AG08396 (cell line): ENCODE measurements at regions not wholly inside any gene's neighbourhood (a gene's known extent, or its start where the extent isn't known, plus 50 kb on each side); places are given as distances from the start of the nearest gene placed in this dataset.
A peak's percentile ranks its signal among the peaks of the same experiment; 100 is the strongest.
"Not testable (repeated sequence)": the region's sequence is repeated elsewhere in the genome, so short reads cannot be mapped to it uniquely, and the experiment has no call there.

Source experiments
- DNase-seq: peaks from one replicate; pipeline ENCODE4 v3.0.0; 2012; ENCODE audit warnings: low spot score, mixed read lengths

DNA sequence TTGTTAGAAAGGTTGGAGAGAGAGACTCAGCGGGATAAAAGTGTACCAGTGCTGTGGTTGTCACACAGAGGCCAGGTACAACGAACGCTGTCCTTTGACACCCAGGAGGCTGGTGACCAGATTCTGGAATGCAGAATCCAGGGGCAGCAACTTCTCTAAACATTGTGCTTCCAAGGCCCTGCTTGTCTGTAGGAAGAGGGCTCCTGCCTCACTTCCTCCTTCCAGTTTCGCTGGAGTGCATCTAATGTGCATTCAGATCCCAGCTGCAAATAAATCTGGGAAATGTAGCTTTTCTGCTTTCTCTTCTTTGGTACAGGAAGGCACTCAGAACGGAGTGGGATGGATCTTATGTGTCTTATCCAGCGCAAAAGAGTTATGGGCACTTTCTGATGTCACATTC is 171.8 kb upstream of the ATP5MC3 start:
- DNase-seq, result no peak

DNA sequence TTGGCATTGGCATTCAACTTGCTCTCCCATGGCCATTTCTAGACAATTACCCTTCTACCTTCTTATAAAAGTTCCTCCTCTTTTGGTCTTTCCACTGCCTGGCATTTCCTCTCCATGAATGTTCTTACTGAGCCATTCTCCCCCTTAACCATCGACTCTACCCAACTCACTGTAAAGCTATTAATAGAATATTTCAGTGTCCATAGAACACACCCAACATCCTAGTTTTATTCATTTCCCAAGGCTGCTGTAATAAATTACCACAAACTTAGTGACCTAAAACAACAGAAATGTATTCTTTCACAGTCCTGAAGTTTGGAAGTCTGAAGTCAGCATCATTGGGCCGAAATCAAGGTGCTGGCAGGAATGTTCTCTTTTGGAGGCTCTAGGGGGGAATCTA is 170.0 kb upstream of the ATP5MC3 start:
- DNase-seq, result no peak

DNA sequence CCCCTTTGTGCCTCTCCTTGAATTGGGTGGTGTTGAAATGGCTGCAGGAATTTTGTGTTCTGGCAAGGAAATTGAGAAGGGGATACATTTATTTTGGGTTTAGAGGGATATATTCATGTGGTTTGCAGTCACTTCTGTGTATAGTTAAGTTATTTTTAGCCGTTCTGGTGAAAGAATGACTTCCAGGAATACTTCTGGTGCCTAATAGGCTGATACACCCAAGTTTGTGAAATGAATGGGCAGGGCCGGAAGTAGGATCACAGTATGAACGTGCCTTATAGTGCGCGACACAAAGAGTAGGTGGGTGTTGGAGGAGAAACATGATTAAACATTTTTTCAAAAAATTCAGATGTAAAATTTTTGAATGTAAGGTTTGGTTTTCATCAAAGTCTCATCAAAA is 168.6 kb upstream of the ATP5MC3 start:
- DNase-seq, result no peak

DNA sequence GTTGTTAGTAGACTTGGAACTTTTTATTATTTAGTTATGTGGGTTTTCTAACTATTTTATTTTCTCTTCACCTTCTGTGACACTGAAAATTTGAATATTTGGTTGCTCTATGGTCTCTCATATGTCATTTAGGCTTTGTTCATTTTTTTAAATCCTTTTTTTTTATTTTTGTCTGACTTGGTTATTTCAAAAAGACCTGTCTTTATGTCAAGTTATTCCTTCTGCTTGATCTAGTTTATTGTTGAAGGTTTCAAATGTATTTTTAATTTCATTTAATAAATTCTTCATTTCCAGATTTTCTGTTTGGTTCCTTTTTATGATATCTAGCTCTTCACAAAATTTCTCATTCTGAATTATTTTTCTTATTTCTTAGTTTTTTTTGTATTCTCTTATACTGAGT is 160.6 kb upstream of the ATP5MC3 start:
- no peak for DNase-seq

DNA sequence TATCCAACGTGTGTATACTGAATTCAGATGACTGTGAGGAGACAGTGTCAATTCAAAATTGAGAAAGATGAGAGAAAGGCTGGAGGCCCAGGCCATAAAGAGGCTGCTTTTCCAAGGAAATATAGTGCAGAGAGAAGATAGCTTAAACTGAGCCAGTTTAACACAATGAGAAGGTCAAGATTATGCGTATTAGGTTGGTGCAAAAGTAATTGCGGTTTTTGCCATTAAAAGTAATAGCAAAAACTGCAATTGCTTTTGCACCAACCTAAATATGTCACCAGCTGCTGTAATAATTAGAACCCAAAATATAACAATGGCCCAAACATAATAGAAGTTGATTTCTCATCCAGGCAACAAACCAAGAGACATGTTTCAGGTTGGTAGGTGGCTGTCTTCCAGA is 148.7 kb upstream of the ATP5MC3 start:
- DNase-seq, result no peak

DNA sequence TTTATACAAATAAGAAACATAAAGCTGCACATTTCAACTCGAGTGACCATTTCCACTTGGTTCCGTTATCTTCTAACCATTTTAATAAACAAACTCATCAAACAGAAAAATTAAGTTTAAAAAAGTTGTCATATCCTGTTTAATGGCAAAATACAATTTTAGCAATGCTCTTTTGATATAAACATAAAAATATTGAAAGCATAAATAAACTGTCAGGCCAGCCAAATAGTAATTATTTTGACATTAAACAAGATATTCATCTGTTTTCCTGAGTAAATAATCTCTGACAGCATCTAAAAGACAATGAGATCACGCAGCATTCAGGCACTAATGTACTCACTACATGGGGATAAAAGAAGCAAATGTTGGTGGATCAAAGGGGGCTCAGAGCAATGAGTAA is 145.3 kb upstream of the ATP5MC3 start:
- DNase-seq, result no peak

DNA sequence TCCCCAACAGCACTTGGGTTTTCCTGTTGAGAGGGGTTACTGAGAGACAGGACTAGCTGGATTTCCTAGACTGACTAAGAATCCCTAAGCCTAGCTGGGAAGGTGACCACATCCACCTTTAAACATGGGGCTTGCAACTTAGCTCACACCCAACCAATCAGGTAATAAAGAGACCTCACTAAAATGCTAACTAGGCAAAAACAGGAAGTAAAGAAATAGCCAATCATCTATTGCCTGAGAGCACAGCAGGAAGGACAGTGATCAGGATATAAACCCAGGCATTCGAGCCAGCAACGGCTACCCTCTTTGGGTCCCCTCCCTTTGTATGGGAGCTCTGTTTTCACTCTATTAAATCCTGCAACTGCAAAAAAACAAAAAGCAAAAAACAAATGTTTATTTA is 144.7 kb upstream of the ATP5MC3 start:
- not testable (repeated sequence) for DNase-seq

DNA sequence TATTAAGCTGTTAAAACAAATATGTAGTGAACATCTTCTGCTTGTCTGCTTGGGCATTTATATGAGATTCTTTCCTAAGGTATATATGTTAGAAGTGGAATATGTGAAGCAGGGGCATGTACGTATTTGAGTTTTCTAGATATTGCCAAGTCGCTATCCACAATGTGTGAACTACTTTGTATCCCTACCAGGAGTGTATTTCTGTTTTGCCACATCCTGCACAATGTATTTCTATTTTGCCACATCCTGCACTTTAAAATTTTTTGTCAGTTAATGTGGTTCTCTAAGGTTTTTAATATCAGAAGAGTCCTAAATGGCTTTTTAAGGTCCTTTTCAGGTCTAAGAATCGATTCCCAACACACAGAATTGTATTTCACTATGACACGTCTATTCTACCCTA is 141.7 kb upstream of the ATP5MC3 start:
- DNase-seq, result no peak

DNA sequence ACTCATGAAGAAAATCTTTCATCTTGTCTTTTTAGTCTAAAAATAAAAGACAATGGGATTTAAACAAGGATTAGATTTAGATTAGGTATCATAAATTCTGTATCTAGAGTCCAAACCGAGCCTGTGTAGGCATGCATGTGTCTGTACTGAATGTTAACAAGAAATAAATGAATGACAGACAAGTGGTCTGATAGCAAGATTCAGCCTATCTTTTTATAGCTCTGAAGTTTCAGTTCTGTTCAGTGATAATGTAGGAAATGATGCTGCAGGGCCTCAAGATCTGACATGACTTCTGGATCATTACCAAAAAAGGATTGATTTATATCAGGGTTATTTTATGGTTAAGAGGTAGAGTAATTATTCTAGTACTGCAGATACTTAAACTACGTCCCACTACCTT is 137.0 kb upstream of the ATP5MC3 start:
- no peak for DNase-seq

DNA sequence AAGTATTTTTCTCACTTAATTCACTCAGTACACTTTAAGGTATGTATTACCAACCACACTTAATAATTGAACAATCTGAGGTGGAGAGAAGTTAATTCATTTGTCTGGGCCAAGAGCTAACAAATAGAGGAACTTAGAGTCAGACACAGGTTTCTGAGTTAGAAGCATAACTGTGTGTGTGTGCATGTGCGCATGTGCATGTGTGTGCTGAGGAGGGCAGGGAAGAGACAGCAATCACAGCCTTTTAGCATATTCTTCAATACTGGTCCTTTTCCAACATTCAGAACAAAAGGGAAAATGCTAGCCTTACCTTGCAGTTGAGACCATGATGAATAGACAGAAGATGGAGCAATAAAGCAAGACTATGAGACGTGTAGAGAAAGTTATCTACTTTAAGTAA is 136.2 kb upstream of the ATP5MC3 start:
- DNase-seq, result no peak

DNA sequence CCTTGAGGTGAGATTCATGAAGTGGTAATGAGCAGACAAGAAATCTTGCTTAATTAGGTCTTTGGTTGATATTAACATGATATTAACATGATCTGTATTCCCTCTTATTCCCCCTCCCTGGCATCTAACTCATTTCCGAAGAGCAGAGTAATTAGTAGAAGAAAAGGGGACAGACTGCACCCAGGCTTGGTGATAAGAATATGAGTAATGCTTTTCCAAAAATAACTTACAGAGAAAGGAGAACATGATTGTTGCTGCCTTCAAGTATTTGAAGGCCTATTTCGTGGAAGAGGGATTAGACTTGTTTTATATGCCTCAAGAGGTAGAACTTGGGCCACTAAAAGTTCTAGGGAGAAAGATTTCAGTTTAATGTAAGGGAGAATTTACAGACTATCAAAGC is 130.6 kb upstream of the ATP5MC3 start:
- DNase-seq, result no peak

DNA sequence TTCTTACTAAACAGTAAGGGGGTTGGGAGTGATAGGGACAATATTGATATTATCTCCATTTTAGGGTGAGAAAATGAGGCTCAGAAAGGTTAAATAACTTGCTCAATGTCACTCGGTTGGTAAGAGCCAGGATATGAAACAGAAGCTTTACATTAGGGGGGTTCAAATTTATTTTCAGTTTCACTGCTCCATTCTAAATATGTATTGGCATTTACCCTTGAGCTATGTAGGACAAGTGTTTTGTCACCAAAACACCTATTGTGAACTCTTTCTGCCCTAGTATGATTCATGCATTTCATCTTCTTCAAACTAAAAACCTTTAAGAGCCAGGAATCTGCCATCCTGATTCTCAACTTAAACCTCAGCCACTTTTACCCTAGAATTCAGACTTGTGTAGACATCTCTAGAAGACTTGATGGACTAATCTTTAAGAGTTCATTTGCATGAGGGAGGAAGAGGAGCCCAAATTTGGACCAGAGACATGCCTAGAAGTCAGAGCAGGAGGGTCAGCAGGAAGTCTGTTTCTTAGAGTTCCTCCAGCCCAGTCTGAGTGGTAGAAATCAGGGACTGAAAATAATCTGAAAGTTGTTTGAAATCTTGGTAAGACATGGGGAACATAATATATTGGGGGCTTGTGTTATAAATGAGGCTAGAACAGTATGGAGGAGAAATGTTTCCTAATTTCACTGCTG is 129.4 kb upstream of the ATP5MC3 start:
- no peak for DNase-seq

DNA sequence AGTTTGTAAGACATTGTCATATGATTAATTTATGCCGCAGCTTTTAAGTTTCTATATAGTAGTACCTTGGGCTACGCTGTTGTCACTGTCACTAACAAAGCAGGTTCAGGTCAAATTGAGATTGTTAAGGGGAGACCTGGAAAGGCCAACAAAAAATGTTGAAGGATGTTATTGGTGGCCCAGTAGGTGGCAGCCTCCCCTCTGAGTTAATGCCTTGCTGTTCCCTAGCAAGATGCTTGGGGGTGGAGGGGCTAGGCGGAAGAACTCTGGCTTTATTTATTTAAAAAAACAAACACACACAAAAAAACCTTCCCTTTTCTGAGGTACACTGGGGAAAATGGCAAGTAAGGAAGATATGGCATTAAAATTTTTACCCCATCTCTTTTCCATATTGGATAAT is 128.3 kb upstream of the ATP5MC3 start:
- peak; percentile 16 for DNase-seq

DNA sequence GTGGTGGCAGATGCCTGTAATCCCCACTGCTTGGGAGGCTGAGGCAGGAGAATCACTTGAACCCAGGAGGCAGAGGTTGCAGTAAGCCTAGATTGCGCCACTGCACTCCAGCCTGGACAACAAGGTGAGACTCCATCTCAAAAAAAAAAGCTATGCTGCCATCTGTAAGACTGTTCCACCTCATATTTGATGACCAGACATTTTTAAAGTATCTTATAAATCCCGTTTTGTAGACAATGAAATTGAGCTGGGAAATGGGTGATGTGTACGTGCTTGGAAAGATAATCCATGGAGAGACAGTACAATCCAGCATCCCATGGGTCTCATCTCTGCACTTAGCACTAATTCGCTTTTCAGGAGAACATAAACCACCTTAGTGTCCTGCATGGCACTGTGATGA is 126.5 kb upstream of the ATP5MC3 start:
- DNase-seq, result no peak

DNA sequence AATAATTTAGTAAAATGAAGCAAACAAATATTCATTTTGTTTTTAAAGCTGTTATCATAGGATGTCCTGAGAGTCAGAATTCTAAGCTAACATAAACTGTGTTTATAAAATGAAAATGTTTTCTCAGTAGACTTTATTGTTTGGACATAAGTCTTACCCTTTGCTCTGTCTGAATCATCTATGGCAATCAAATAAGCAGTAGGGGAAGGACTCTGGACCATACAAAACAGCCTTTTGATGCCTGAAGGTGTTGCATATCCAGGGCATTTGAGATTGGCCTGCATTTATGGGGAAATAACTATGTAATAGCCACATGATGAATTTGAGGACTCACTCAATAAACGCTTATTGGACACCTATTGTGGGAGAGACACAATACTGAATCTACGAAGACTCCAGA is 123.0 kb upstream of the ATP5MC3 start:
- DNase-seq, result no peak

DNA sequence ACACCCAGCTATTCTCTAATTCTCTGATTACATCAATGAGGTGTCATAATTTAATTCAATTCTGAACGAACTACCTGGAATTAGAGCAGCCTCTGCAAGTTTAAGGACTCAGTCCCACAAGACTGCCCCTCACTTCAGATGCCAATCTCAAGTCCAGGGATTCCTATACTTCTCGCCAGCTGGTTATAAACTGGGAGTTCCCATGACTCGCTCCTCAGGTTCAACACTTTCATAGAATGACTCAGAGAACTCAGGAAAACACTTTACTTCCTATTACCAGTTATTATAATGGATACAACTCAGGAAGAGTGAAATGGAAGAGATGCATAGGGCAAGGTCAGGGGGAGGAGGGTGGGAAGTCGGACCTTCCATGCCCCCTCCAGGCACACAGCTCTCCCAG is 112.3 kb upstream of the ATP5MC3 start:
- DNase-seq, result no peak

DNA sequence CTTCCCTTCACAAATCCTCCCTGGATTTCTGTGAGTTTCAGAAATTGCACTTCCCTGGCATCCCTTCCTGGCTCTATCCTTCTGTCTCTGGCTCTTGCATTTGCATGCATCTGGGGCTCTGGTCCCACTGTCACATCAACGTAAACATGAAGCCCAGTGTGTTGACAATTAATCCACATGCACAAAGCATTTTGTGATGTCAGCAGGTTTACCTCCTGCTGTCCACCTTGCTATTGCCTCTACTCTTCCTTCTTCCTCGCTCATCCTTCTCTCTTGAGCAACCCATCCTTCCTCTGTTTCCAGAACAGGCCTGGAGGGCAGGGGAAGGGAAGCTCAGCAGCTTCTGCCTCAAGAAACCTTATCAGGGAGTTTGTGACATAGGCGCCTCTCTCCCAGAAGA is 111.7 kb upstream of the ATP5MC3 start:
- no peak for DNase-seq

DNA sequence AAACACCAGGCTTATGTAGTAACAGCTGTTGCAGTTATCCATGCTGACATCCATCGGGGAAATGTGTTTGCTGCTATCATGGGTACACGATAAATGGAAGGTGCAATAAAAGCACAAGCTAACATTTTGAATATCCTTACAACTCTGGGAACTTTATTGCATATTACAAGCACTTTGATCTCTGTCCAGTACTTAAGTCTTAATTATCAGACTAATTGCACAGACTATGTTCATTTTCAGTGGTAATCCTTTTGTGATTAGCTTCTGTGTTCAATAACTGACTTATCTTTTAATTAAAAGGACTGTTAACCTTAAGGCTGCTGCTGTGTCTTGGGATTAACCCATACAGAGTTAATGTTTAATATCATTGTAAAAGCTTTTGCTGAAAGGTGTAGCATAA is 101.4 kb upstream of the ATP5MC3 start:
- DNase-seq, result no peak

DNA sequence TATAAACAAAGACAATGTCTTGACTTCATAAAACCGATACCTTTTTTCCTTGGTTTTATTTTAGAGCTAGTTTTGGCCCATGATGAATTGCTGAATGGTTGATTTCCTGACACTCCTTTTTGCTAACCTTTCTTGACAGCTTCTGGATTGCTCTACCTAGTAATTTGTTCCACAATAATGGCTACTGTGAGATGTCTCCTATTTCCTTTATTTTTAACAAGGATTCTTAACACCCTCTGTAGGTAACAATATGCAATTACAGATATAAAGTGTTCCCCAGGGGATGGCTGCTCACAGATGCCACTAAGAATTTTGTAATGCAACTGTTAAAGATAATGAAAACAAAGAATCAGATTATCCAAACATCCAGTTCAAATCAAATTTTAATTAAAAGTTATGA is 100.8 kb upstream of the ATP5MC3 start:
- peak; percentile 46 for DNase-seq

DNA sequence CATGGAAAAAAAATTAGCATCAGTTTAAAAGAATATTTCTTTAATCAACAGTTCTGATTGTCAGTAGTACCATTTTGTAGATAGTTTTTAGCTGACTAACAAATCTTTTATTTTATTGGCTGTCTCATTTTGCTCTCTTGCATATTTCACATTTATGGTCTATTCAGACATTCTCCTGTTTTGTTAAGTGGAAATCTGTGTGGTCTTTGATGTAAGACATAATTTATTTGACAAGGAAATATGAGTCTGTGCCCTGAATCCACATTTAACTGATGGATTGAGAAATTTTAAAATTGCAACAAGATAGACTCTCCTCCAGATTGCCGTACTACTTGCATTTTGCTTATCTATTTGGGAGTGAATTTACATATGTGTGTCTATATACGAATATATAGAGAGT is 96.3 kb upstream of the ATP5MC3 start:
- DNase-seq, result no peak

DNA sequence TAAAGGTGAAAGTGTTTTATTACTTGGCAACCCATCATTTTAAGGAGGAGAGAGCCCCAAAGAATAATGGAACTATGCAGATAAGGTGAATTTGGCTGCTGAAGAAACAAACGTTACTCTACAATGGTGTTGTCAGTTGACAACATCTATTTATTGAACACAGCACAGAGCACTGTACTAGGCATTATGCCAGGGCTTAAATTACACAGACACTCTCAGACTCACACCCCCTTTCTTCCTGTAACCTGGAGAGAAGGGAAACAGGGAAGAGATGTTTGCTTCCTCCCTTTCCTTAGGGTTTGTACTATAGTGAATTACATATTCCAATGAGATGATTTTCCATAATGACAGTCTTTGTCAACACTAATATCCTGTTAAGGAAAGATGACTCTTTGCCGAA is 94.0 kb upstream of the ATP5MC3 start:
- no peak for DNase-seq

DNA sequence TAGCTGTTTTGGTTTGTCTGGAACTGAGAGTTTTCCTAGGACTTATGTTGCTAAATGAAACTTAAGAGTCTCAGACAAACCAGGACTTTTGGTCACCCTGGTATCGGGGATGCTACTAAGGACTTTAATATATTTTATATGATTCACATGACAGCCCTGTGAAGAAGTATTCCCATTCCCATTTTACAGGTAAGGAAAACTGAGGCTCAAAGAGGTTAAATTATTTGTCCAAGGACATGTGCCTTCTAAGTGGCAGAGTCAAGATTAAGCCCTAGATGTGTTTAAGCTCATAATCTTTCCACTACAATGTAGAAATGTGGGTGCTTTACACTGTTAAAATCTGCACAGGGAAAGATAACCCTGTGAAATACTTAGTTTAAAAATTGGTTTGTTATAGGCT is 77.7 kb upstream of the ATP5MC3 start:
- no peak for DNase-seq

DNA sequence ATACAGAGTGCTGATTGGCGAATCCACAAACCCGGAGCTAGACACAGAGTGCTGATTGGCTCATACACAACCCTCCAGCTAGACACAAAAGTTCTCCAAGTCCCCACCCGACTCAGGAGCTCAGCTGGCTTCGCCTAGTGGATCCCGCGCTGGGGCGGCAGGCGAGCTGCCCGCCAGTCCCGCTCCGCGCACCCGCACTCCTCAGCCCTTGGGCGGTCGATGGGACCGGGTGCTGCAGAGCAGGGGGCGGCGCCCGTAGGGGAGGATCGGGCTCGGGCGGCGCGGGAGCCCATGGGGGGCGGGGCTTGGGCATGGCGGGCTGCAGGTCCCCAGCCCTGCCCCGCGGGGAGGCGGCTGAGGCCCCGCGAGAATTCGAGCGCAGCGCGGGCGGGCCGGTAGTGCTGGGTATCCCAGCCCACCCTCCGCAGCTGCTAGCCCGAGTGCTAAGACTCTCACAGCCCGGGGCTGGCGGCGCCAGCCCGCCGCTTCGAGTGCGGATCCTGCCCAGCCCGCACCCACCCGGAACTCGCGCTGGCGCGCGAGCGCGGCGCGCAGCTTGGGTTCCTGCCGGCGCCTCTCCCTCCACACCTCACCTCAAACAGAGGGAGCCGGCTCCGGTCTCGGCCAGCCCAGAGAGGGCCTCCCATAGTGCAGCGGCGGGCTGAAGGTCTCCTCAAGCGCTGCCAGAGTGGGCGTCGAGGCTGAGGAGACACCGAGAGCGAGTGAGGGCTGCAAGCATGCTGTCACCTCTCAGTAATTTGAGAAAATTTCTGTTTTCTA is 75.5 kb upstream of the ATP5MC3 start:
- DNase-seq, result no peak

DNA sequence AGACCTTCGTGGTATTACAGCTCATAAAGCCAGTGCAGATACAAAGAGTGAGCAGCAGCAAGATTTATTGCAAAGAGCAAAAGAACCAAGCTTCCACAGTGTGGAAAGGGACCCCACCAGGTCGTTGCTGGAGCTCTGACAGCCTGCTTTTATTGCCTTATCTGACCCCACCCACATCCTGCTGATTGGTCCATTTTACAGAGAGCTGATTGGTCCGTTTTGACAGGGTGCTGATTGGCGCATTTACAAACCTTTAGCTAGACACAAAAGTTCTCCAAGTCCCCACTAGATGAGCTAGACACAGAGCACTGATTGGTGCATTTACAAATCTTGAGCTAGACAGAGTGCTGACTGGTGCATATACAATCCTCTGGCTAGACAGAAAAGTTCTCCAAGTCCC is 74.9 kb upstream of the ATP5MC3 start:
- not testable (repeated sequence) for DNase-seq
